GM21825 (cell line): ENCODE measurements at regions not wholly inside any gene's neighbourhood (a gene's known extent, or its start where the extent isn't known, plus 50 kb on each side); places are given as distances from the start of the nearest gene placed in this dataset.

ENCODE experiments used
- ATAC-seq: cut with Tn5 transposase; IDR thresholded peaks from one replicate; pipeline ENCODE4 v1.9.1; 2021; ENCODE audit warnings: mild to moderate bottlenecking, moderate library complexity; ENCODE audit not compliant: unreplicated experiment

- ATAC-seq: no peak
Observed at GRCh38 chr6:119630561-119631192, 281.1 kb upstream of the MAN1A1 start.

- no peak for ATAC-seq
Observed at GRCh38 chr6:119628691-119629594, 279.4 kb upstream of the MAN1A1 start.

GRCh38 chr6:119627908-119628669, 278.5 kb upstream of the MAN1A1 start:
- ATAC-seq: no peak

- ATAC-seq: no peak
Observed at GRCh38 chr6:119626884-119627619, 277.5 kb upstream of the MAN1A1 start.

GRCh38 chr6:119620846-119621555, 271.4 kb upstream of the MAN1A1 start:
- no peak for ATAC-seq

GRCh38 chr6:119614138-119614537, 264.6 kb upstream of the MAN1A1 start:
- no peak for ATAC-seq

- no peak for ATAC-seq
Observed at GRCh38 chr6:119612911-119613381, 263.4 kb upstream of the MAN1A1 start.

GRCh38 chr6:119612176-119612891, 262.8 kb upstream of the MAN1A1 start:
- ATAC-seq: no peak

- no peak for ATAC-seq
Observed at GRCh38 chr6:119610754-119611153, 261.2 kb upstream of the MAN1A1 start.

- ATAC-seq: no peak
Observed at GRCh38 chr6:119610265-119610664, 260.7 kb upstream of the MAN1A1 start.

GRCh38 chr6:119609865-119610264, 260.3 kb upstream of the MAN1A1 start:
- ATAC-seq: no peak

GRCh38 chr6:119608994-119609393, 259.4 kb upstream of the MAN1A1 start:
- ATAC-seq: no peak

GRCh38 chr6:119604124-119604523, 254.6 kb upstream of the MAN1A1 start:
- no peak for ATAC-seq

GRCh38 chr6:119603501-119603900, 253.9 kb upstream of the MAN1A1 start:
- no peak for ATAC-seq

- no peak for ATAC-seq
Observed at GRCh38 chr6:119602215-119603178, 252.9 kb upstream of the MAN1A1 start.

GRCh38 chr6:119598883-119599282, 249.3 kb upstream of the MAN1A1 start:
- no peak for ATAC-seq

- no peak for ATAC-seq
Observed at GRCh38 chr6:119594907-119595306, 245.3 kb upstream of the MAN1A1 start.

GRCh38 chr6:119591235-119591634, 241.7 kb upstream of the MAN1A1 start:
- ATAC-seq: no peak
